GM21390 (cell line): ENCODE measurements at regions not wholly inside any gene's neighbourhood (a gene's known extent, or its start where the extent isn't known, plus 50 kb on each side); places are given as distances from the start of the nearest gene placed in this dataset.
A peak's percentile ranks its signal among the peaks of the same experiment; 100 is the strongest.
"Not testable (repeated sequence)": the region's sequence is repeated elsewhere in the genome, so short reads cannot be mapped to it uniquely, and the experiment has no call there.

ENCODE experiments used
- ATAC-seq: cut with Tn5 transposase; IDR thresholded peaks from one replicate; pipeline ENCODE4 v1.9.1; 2021; ENCODE audit not compliant: unreplicated experiment

DNA sequence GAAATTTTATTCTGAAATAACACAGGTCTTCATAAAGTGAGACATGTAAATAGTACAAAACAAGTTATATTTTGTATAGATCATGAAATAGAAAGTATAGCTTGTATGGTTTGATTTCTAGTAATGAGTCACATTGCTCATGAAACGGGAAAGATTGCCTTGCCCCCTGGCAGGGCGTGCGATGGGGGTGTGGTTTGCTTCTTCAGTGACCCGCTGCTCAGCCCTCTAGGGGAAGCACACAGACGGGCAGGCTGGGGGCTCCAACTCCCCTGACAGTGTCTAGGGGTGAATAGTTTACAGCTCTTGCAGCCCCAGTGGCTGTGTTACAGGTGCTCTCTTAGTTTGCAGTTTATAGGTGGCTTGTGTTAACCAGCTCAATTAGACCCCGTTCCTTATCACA lies 170.5 kb upstream of the RGS17 start:
- peak; percentile 51 for ATAC-seq

GRCh38 chr6:153282456-153282855 lies 151.4 kb upstream of the RGS17 start:
- not testable (repeated sequence) for ATAC-seq

DNA sequence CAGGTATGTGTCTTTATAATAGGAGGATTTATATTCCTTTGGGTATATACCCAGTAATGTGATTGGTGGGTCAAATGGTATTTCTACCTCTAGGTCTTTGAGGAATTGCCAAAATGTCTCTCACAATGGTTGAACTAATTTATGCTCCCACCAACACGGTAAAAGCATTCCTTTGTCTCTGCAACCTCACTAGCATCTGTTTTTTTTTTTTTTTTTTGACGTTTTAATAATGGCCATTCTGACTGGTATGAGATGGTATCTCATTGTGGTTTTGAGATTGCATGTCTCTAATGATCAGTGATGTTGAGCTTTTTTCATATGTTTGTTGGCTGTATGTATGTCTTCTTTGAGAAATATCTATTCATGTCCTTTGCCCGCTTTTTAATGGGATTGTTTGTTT lies 144.9 kb upstream of the RGS17 start:
- no peak for ATAC-seq

DNA sequence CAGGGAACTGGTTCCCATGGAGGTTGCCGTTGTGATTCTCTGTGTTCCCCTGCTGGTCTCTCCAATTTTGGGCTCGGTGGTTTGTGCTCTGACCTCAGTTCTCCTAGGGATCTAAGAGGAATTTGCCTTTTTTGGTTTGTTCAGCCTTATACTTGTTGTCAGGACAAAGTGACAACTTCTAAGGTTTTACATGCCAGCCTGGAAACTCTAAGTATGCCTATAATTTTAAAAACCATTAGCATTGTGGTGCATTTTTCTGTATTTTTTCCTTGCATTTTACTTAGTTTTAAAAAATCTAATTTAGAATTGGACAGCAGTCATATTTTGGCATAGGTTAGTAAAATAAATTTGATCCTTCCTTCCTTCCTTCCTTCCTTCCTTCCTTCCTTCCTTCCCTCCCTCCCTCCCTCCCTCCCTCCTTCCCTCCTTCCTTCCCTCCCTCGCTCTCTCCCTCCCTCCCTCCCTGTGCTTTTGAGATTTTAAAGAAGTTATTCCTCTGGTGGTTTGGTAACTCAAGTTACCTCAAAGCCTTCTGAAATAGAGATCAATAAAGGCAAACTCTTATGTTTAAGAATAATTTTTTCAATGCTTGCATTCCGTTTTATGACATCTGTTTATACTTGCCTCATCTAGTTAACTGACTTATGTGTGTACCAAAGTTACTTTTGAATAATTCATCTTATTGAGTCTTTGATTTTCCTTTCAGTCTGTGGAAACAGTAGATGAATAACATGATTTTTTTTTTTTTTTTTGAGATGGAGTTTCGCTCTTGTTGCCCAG lies 141.3 kb upstream of the RGS17 start:
- no peak for ATAC-seq

DNA sequence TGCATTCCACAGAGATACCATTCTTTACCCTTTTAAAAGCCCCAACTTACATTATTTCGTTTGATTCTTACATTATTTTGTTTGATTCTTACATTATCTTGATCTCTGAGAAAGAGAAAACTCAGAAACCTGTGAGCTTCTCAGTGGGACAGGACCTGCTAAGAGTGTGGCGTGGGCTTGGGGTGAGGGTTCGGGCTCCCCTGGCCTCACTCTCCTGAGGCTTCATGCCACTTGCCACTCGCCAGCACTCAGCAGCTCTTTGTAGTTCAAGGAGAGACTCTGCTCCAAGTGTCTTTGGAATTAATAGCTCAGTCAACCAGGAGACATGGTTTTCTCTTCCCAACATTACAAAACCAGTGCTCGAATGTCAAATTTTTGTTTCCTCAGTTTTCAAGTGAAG lies 132.4 kb upstream of the RGS17 start:
- ATAC-seq = no peak

GRCh38 chr6:153251326-153251725 lies 120.2 kb upstream of the RGS17 start:
- ATAC-seq = no peak

DNA sequence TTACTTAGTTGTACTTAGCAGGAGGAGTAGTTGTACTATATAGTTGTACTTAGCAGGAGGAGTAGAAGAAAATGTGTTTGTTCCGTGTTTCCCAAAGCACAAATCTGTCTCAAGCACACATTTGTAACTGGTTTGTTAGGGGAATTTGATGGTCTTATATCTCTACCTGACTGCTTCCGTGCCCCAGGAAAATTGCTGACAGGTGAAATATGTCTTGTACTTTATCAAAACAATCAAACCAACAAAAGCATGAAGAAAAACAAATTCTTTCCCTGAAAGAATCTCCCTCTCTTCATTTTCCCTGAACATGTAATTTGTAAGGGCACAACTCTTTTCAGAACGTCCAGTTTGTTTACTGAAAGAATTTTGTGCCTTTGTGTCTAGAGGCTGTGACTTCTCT lies 106.6 kb upstream of the RGS17 start:
- no peak for ATAC-seq

DNA sequence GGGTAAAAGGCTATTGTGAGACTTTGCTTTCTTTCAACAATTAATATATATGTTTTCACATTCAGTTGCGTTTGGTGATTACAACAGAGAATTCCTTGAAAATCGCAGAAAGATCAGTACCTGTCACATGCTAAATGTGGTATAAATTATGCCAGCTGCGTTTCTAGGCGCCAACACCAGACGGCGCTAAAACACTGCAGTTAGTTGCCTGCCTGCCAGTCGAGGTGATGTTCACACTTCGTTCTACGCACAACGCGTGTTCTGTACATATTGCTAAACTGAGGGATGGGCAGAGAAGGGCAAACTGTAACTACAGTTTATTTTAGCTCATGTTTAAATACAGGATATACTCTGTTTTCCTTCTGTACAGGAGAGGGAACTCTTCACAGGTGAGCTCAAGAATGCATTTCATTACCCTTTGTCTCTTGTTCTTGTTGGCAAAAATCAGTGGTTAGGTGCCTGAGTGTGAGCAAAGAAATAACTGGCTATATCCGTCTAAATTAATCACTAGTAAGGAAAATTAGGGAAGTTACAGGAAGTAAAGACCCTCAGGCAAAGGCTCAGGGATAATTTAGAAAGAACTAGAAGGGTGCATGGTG lies 100.1 kb upstream of the RGS17 start:
- no peak for ATAC-seq

DNA sequence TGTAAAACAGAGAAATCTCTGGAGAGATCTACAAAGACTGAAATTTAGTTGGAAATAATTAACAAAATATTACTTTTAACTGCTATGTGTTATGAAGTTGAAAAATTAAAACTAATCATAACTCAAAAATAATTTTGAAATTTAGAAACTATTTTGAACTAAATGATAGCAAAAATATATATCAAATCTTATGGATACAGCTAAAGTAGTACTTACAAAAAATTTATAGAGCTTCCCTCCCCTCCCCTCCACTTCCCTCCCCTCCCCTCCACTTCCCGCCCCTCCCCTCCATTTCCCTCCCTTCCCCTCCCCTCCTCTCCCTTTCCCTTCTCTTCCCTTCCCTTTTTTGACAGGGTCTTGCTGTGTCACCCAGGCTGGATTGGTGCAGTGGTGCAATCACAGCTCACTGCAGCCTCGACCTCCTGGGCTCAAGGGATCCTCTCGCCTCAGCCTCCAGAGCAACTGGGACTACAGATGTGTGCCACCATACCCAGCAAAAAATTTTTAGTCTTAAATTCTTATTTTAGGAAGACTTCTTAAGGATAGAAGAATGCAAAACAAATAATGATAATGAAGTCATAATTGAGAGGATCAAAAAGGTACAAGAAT lies 87.2 kb upstream of the RGS17 start:
- ATAC-seq = no peak

GRCh38 chr6:153216789-153217188 lies 85.7 kb upstream of the RGS17 start:
- no peak for ATAC-seq

GRCh38 chr6:153215242-153215641 lies 84.2 kb upstream of the RGS17 start:
- no peak for ATAC-seq

- ATAC-seq = no peak
These were observed 83.4 kb upstream of the RGS17 start for GRCh38 chr6:153214436-153214835.

GRCh38 chr6:153210083-153210482 lies 79.0 kb upstream of the RGS17 start:
- peak; percentile 95 for ATAC-seq

DNA sequence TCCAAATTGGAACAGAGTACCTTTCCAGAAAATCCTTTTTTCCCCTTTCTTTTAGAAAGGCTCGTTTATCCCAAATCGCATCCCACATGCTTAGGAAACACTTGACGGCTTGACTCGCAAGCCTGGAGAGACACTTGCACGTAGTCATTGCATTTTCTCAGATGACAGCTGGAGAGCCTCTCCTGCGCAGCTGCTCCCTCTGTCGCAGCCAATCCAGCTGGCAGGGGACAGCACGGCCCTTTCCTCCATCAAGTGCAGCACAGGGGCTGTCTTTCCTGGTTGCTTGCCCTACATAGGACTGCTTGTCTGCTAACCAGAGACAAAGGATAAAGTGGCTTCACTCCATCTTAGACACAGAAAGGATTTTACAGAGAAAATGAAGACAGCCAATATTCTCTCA lies 77.6 kb upstream of the RGS17 start:
- no peak for ATAC-seq

GRCh38 chr6:153207617-153208016 lies 76.5 kb upstream of the RGS17 start:
- no peak for ATAC-seq

- ATAC-seq = no peak
These were observed 75.9 kb upstream of the RGS17 start for GRCh38 chr6:153207006-153207405.

GRCh38 chr6:153192943-153193885 lies 62.1 kb upstream of the RGS17 start:
- no peak for ATAC-seq

- ATAC-seq = no peak
These were observed 52.8 kb upstream of the RGS17 start for GRCh38 chr6:153183925-153184324.
